Naive thymus-derived CD4-positive, alpha-beta T cell (primary cell): ENCODE measurements at regions not wholly inside any gene's neighbourhood (a gene's known extent, or its start where the extent isn't known, plus 50 kb on each side); places are given as distances from the start of the nearest gene placed in this dataset.
"Not testable (repeated sequence)": the region's sequence is repeated elsewhere in the genome, so short reads cannot be mapped to it uniquely, and the experiment has no call there.

Source experiments
- ATAC-seq: fragments of 150-1000 bp; cut with Tn5 transposase; 2 replicates; pipeline ENCODE4 v1.10.0; 2021; ENCODE audit warnings: mild to moderate bottlenecking, moderate library complexity
- CTCF ChIA-PET: fragments of 350-600 bp; sonication (Branson Sonifier 250); formaldehyde crosslinking; loops from one replicate; lab custom pipeline; 2021; ENCODE audit warnings: antibody characterized with exemption; lab: Charles Lee
- POLR2A ChIA-PET: fragments of 350-600 bp; sonication (Branson Sonifier 250); formaldehyde crosslinking; loops from one replicate; lab custom pipeline; 2021; ENCODE audit warnings: antibody characterized with exemption, inconsistent platforms; lab: Charles Lee
- DNase-seq, 9 donors: peaks; one replicate each; pipeline versions ENCODE4 v3.0.0 to v3.0.0-alpha.2; 2020 to 2022; ENCODE audit warnings: mixed read lengths in 1 of 9
- H3K27ac ChIP-seq: one replicate; pipeline ENCODE4 v1.7.0; 2013; ENCODE audit warnings: mild to moderate bottlenecking, low read depth, low read length, moderate library complexity
- H3K27me3 ChIP-seq, 2 donors: one replicate each; pipeline ENCODE4 v1.7.0; 2013; ENCODE audit warnings: low read length in 2 of 2, mild to moderate bottlenecking in 2 of 2, moderate library complexity in 2 of 2; ENCODE audit not compliant: control insufficient read depth in 2 of 2, insufficient read depth in 2 of 2
- H3K36me3 ChIP-seq, 3 experiments: 1 replicate in 2 of 3; 2 replicates in 1 of 3; pipeline ENCODE4 v1.7.0; 2013; ENCODE audit warnings: low read length in 3 of 3, mild to moderate bottlenecking in 3 of 3, moderate library complexity in 1 of 3; ENCODE audit not compliant: insufficient read depth in 3 of 3, control insufficient read depth in 2 of 3
- H3K4me1 ChIP-seq, 2 donors: one replicate each; pipeline ENCODE4 v1.7.0; 2013; ENCODE audit warnings: low read length in 2 of 2, mild to moderate bottlenecking in 2 of 2, moderate library complexity in 1 of 2; ENCODE audit not compliant: control insufficient read depth in 2 of 2, insufficient read depth in 2 of 2
- H3K4me3 ChIP-seq: 2 replicates; pipeline ENCODE4 v1.7.0; 2013; ENCODE audit warnings: mild to moderate bottlenecking, low read length
- H3K9me3 ChIP-seq, 3 experiments: 1 replicate in 2 of 3; 2 replicates in 1 of 3; pipeline ENCODE4 v1.7.0; 2013; ENCODE audit warnings: low read length in 3 of 3; ENCODE audit not compliant: control insufficient read depth in 2 of 3
- H3K27ac Mint-ChIP-seq, 9 donors: one replicate each; pipeline ENCODE4 v1.8.0; 2020 to 2022; ENCODE audit warnings: mixed read lengths in 9 of 9, mild to moderate bottlenecking in 8 of 9, moderate library complexity in 5 of 9, inconsistent platforms in 2 of 9
- H3K27me3 Mint-ChIP-seq, 5 donors: one replicate each; pipeline ENCODE4 v1.8.0; 2021 to 2022; ENCODE audit warnings: mixed read lengths in 5 of 5, mild to moderate bottlenecking in 1 of 5
- H3K36me3 Mint-ChIP-seq, 5 donors: one replicate each; pipeline ENCODE4 v1.8.0; 2020 to 2022; ENCODE audit warnings: mixed read lengths in 5 of 5, mild to moderate bottlenecking in 3 of 5, inconsistent platforms in 1 of 5
- H3K4me1 Mint-ChIP-seq, 7 donors: one replicate each; pipeline ENCODE4 v1.8.0; 2020 to 2022; ENCODE audit warnings: mixed read lengths in 7 of 7, mild to moderate bottlenecking in 3 of 7, inconsistent platforms in 1 of 7
- H3K4me3 Mint-ChIP-seq, 10 donors: one replicate each; pipeline ENCODE4 v1.8.0; 2020 to 2022; ENCODE audit warnings: mild to moderate bottlenecking in 10 of 10, mixed read lengths in 10 of 10, moderate library complexity in 6 of 10, inconsistent platforms in 2 of 10
- H3K9me3 Mint-ChIP-seq, 11 donors: one replicate each; pipeline ENCODE4 v1.8.0; 2020 to 2022; ENCODE audit warnings: mixed read lengths in 11 of 11, mild to moderate bottlenecking in 4 of 11, inconsistent platforms in 1 of 11, moderate library complexity in 1 of 11
- intact Hi-C, 2 donors: fragments of 100-400 bp; cut with micrococcal nuclease; formaldehyde crosslinking; loops; one replicate each; pipeline ENCODE4 v1.15.1; 2023

GRCh38 chr1:244770556-244770955, 64.9 kb upstream of the COX20 start:
- peaks cover 6 to 15% (median 10%) of the 10 kb centered on the region in 5 donors for H3K27me3 Mint-ChIP-seq
- H3K36me3 Mint-ChIP-seq, CTCF ChIA-PET, H3K9me3 Mint-ChIP-seq, H3K27me3 ChIP-seq, H3K4me3 ChIP-seq, H3K4me1 ChIP-seq, H3K4me1 Mint-ChIP-seq, H3K9me3 ChIP-seq, intact Hi-C loops, DNase-seq, H3K27ac Mint-ChIP-seq, H3K27ac ChIP-seq, POLR2A ChIA-PET, H3K36me3 ChIP-seq, ATAC-seq, H3K4me3 Mint-ChIP-seq: not testable (repeated sequence)

- no peak overlapping the region for H3K4me3 ChIP-seq
- H3K4me3 Mint-ChIP-seq = no peak overlapping the region
- H3K27me3 Mint-ChIP-seq = peaks cover 0 to 6% (median 6%) of the 10 kb centered on the region in 5 donors
- no peaks in the 10 kb centered on the region for H3K27me3 ChIP-seq
- no peak overlapping the region for H3K27ac ChIP-seq
- no peaks in the 10 kb centered on the region for H3K9me3 ChIP-seq
- ChIA-PET CTCF (no interaction called here), POLR2A (no interaction called here)
- H3K9me3 Mint-ChIP-seq = peaks cover 0 to 4% (median 0%) of the 10 kb centered on the region in 11 donors
- H3K36me3 Mint-ChIP-seq = no peaks in the 10 kb centered on the region
- intact Hi-C loops = no loop called here
- H3K4me1 ChIP-seq = no peaks in the 10 kb centered on the region
- H3K4me1 Mint-ChIP-seq = no peaks in the 10 kb centered on the region
- H3K36me3 ChIP-seq = no peaks in the 10 kb centered on the region
- H3K27ac Mint-ChIP-seq = no peak overlapping the region
- DNase-seq = no peak
- no peak for ATAC-seq
These were observed 61.9 kb upstream of the COX20 start for GRCh38 chr1:244773513-244773912.

GRCh38 chr1:244776783-244777182, 58.7 kb upstream of the COX20 start:
- H3K4me1 Mint-ChIP-seq, H3K36me3 ChIP-seq, H3K27ac ChIP-seq, POLR2A ChIA-PET, DNase-seq, H3K27ac Mint-ChIP-seq, H3K9me3 ChIP-seq, H3K36me3 Mint-ChIP-seq, H3K9me3 Mint-ChIP-seq, intact Hi-C loops, H3K27me3 Mint-ChIP-seq, H3K4me3 Mint-ChIP-seq, ATAC-seq, CTCF ChIA-PET, H3K27me3 ChIP-seq, H3K4me3 ChIP-seq, H3K4me1 ChIP-seq: not testable (repeated sequence)

GRCh38 chr1:244778344-244778743, 57.1 kb upstream of the COX20 start:
- ChIA-PET CTCF (interaction anchor here (0.6 kb wide), 1 partner anchor 266 kb away, joined by 3 read pairs; no protein-coding TSS in a partner anchor), POLR2A (no interaction called here)
- intact Hi-C loops = no loop called here
- no peak for ATAC-seq
- no peaks in the 10 kb centered on the region for H3K9me3 ChIP-seq
- H3K4me3 ChIP-seq = no peak overlapping the region
- no peaks in the 10 kb centered on the region for H3K4me1 ChIP-seq
- Mint-ChIP-seq H3K27ac (no peak overlapping the region), H3K36me3 (no peaks in the 10 kb centered on the region), H3K4me3 (no peak overlapping the region), H3K27me3 (peaks cover 0 to 3% (median 0%) of the 10 kb centered on the region in 5 donors), H3K4me1 (no peaks in the 10 kb centered on the region), H3K9me3 (peaks cover 0 to 2% (median 0%) of the 10 kb centered on the region in 11 donors)
- DNase-seq = no peak
- H3K27me3 ChIP-seq = no peaks in the 10 kb centered on the region
- H3K27ac ChIP-seq = no peak overlapping the region
- no peaks in the 10 kb centered on the region for H3K36me3 ChIP-seq

GRCh38 chr1:244779410-244779809, 56.0 kb upstream of the COX20 start:
- Histone ChIP-seq H3K9me3 (no peaks in the 10 kb centered on the region), H3K4me3 (no peak overlapping the region), H3K27ac (no peak overlapping the region), H3K4me1 (no peaks in the 10 kb centered on the region), H3K27me3 (no peaks in the 10 kb centered on the region), H3K36me3 (no peaks in the 10 kb centered on the region)
- Mint-ChIP-seq H3K9me3 (peaks cover 0 to 2% (median 0%) of the 10 kb centered on the region in 11 donors), H3K4me3 (no peak overlapping the region), H3K36me3 (no peaks in the 10 kb centered on the region), H3K4me1 (no peaks in the 10 kb centered on the region), H3K27ac (no peak overlapping the region), H3K27me3 (peaks cover 0 to 3% (median 0%) of the 10 kb centered on the region in 5 donors)
- POLR2A ChIA-PET = no interaction called here
- CTCF ChIA-PET = no interaction called here
- ATAC-seq (no peak), DNase-seq (no peak)
- intact Hi-C loops = no loop called here

GRCh38 chr1:244780311-244780710, 55.1 kb upstream of the COX20 start:
- Histone ChIP-seq H3K4me3 (no peak overlapping the region), H3K9me3 (no peaks in the 10 kb centered on the region), H3K36me3 (no peaks in the 10 kb centered on the region), H3K27me3 (no peaks in the 10 kb centered on the region), H3K27ac (no peak overlapping the region), H3K4me1 (no peaks in the 10 kb centered on the region)
- H3K9me3 Mint-ChIP-seq = no peaks in the 10 kb centered on the region
- intact Hi-C loops = no loop called here
- no peaks in the 10 kb centered on the region for H3K4me1 Mint-ChIP-seq
- ATAC-seq = no peak
- DNase-seq = no peak
- H3K27ac Mint-ChIP-seq = peak overlapping the region in 1 of 9 donors; percentile 33
- ChIA-PET POLR2A (no interaction called here), CTCF (no interaction called here)
- H3K27me3 Mint-ChIP-seq = peaks cover 0 to 3% (median 0%) of the 10 kb centered on the region in 5 donors
- H3K36me3 Mint-ChIP-seq = no peaks in the 10 kb centered on the region
- H3K4me3 Mint-ChIP-seq = no peak overlapping the region

- ATAC-seq (no peak), DNase-seq (no peak)
- POLR2A ChIA-PET = no interaction called here
- no peaks in the 10 kb centered on the region for H3K9me3 Mint-ChIP-seq
- no peaks in the 10 kb centered on the region for H3K4me1 ChIP-seq
- peaks cover 0 to 3% (median 0%) of the 10 kb centered on the region in 5 donors for H3K27me3 Mint-ChIP-seq
- intact Hi-C loops = no loop called here
- H3K4me1 Mint-ChIP-seq = no peaks in the 10 kb centered on the region
- no peaks in the 10 kb centered on the region for H3K27me3 ChIP-seq
- H3K4me3 Mint-ChIP-seq = no peak overlapping the region
- no peak overlapping the region for H3K27ac ChIP-seq
- CTCF ChIA-PET = no interaction called here
- H3K4me3 ChIP-seq = no peak overlapping the region
- peak overlapping the region in 1 of 9 donors; percentile 4 for H3K27ac Mint-ChIP-seq
- H3K36me3 ChIP-seq = no peaks in the 10 kb centered on the region
- H3K9me3 ChIP-seq = no peaks in the 10 kb centered on the region
- H3K36me3 Mint-ChIP-seq = no peaks in the 10 kb centered on the region
These were observed 53.4 kb upstream of the COX20 start for GRCh38 chr1:244782056-244782455.
